HFF-Myc (cell line): ENCODE measurements at regions not wholly inside any gene's neighbourhood (a gene's known extent, or its start where the extent isn't known, plus 50 kb on each side); places are given as distances from the start of the nearest gene placed in this dataset.

Source experiments
- DNase-seq: peaks from one replicate; pipeline ENCODE4 v3.0.0-alpha.2; 2011; ENCODE audit warnings: low read depth; ENCODE audit errors: extremely low read depth
- H3K4me3 ChIP-seq: replicated peaks from 2 replicates; pipeline ENCODE4 v1.5.1; 2011; ENCODE audit warnings: low read depth, mild to moderate bottlenecking, control low read depth, low read length
- TF ChIP-seq, protein P1 (sequence below): IDR thresholded peaks from 2 replicates; pipeline ENCODE4 v1.5.1; 2012; ENCODE audit warnings: mild to moderate bottlenecking, low read depth, low read length, control low read depth; ENCODE audit errors: missing control alignments

DNA sequence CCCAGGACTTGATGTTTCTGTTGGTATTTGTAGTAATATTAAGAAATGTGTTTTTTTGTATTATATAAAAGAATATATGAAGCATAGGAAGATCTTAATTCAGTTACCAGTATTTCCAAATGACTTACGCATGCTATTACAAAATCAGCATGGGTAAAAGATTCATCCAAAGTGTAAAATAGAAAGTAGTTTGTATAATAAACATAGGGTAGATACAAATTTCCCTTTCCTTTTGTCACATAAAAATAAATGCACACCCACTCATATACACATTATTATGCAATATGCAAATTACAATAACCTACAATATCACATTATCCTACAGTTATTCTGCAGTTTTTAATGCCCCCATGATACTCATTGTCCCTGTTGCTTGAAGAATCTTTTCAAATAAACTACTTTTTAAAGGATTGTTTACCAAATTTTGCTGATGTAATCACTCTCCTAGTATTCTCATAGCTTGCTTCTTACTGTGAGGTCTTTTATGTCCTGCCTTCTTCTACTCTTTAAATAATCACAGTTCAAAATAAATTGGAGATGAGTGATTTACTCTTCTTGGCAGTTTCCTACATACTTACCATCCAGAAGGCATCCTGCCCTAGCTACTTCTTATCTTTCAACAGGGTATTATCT, 244.0 kb downstream of the CASP12 start:
- H3K4me3 ChIP-seq: no peak overlapping the region
- TF ChIP-seq, protein P1, sequence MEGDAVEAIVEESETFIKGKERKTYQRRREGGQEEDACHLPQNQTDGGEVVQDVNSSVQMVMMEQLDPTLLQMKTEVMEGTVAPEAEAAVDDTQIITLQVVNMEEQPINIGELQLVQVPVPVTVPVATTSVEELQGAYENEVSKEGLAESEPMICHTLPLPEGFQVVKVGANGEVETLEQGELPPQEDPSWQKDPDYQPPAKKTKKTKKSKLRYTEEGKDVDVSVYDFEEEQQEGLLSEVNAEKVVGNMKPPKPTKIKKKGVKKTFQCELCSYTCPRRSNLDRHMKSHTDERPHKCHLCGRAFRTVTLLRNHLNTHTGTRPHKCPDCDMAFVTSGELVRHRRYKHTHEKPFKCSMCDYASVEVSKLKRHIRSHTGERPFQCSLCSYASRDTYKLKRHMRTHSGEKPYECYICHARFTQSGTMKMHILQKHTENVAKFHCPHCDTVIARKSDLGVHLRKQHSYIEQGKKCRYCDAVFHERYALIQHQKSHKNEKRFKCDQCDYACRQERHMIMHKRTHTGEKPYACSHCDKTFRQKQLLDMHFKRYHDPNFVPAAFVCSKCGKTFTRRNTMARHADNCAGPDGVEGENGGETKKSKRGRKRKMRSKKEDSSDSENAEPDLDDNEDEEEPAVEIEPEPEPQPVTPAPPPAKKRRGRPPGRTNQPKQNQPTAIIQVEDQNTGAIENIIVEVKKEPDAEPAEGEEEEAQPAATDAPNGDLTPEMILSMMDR: no peak
- no peak for DNase-seq

- H3K4me3 ChIP-seq: no peak overlapping the region
- DNase-seq: no peak
- TF ChIP-seq, protein P1: no peak
These were observed 244.9 kb downstream of the CASP12 start for GRCh38 chr11:104653407-104653806.

- H3K4me3 ChIP-seq: no peak overlapping the region
- TF ChIP-seq, protein P1: no peak
- no peak for DNase-seq
These were observed 245.3 kb downstream of the CASP12 start for GRCh38 chr11:104652996-104653395.

- DNase-seq: no peak
- TF ChIP-seq, protein P1: no peak
- no peak overlapping the region for H3K4me3 ChIP-seq
These were observed 248.0 kb downstream of the CASP12 start for GRCh38 chr11:104650234-104650633.

DNA sequence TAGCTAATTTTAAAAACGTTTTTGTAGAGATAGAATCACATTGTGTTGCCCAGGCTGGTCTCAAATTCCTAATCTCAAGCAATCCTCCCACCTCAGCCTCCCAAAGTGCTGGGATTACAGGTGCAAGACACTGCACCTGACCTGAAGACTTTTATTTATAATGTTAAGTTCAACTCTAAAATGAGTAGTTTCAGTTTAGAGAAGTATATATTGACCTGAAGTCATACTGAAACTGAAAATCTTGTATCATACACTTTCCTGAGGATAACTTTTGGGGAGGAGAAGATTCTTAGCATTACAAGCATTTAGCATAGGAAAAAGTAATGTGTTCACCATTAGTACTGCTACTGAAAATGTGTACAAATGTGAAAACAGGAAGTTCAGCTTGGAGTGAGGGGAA, 249.3 kb downstream of the CASP12 start:
- no peak overlapping the region for H3K4me3 ChIP-seq
- TF ChIP-seq, protein P1: no peak
- no peak for DNase-seq

GRCh38 chr11:104645261-104646222, 252.7 kb downstream of the CASP12 start:
- TF ChIP-seq, protein P1: no peak
- DNase-seq: no peak
- no peak overlapping the region for H3K4me3 ChIP-seq
